Body of pancreas (tissue), 4 donors: ENCODE measurements at regions not wholly inside any gene's neighbourhood (a gene's known extent, or its start where the extent isn't known, plus 50 kb on each side); places are given as distances from the start of the nearest gene placed in this dataset.

Experiments used
- CTCF ChIP-seq, 7 experiments: fragments of 450-650 bp in 4 of 7; fragments of 200-600 bp in 3 of 7; sonication (generic) in 3 of 7; IDR thresholded peaks; one replicate each; pipeline ENCODE4 v1.5.1; 2016 to 2019; ENCODE audit warnings: antibody characterized with exemption in 7 of 7
- POLR2A ChIP-seq, 3 donors: fragments of 450-650 bp; IDR thresholded peaks; one replicate each; pipeline ENCODE4 v1.6.1; 2016; ENCODE audit warnings: antibody characterized with exemption in 3 of 3, mild to moderate bottlenecking in 2 of 3

GRCh38 chr2:234570476-234570875 lies 73.6 kb upstream of the ARL4C start:
- TF ChIP-seq CTCF (IDR thresholded peaks at IDR 0.05), result no peak
- no peak for TF ChIP-seq POLR2A (IDR thresholded peaks at IDR 0.05)
